Right atrium auricular region (tissue), 2 donors: ENCODE measurements at regions not wholly inside any gene's neighbourhood (a gene's known extent, or its start where the extent isn't known, plus 50 kb on each side); places are given as distances from the start of the nearest gene placed in this dataset.

ENCODE experiments used
- DNase-seq: peaks from one replicate; pipeline ENCODE4 v3.0.0-alpha.2; 2019; ENCODE audit warnings: low spot score
- H3K27ac ChIP-seq, 2 donors: fragments of 200-600 bp; sonication (generic); 1 replicate in 1 of 2; 2 replicates in 1 of 2; pipeline ENCODE4 v1.5.1; 2016 to 2019
- H3K27me3 ChIP-seq, 2 donors: fragments of 200-600 bp; sonication (generic); one replicate each; pipeline versions ENCODE4 v1.5.1 to v1.6.0; 2017 to 2019
- H3K36me3 ChIP-seq: fragments of 200-600 bp; sonication (generic); one replicate; pipeline ENCODE4 v1.5.1; 2016
- H3K4me1 ChIP-seq, 2 donors: fragments of 200-600 bp; sonication (generic); one replicate each; pipeline versions ENCODE4 v1.5.1 to v1.6.0; 2017 to 2019
- H3K4me3 ChIP-seq, 2 donors: fragments of 200-600 bp; sonication (generic); 1 replicate in 1 of 2; 2 replicates in 1 of 2; pipeline ENCODE4 v1.5.1; 2017 to 2019; ENCODE audit warnings: mild to moderate bottlenecking in 1 of 2, moderate library complexity in 1 of 2
- H3K9me3 ChIP-seq, 2 donors: fragments of 200-600 bp; sonication (generic); one replicate each; pipeline ENCODE4 v1.5.1; 2019
- CTCF ChIP-seq, 2 donors: fragments of 200-600 bp; sonication (generic); IDR thresholded peaks; one replicate each; pipeline ENCODE4 v1.5.1; 2019; ENCODE audit warnings: antibody characterized with exemption in 2 of 2

- H3K27me3 ChIP-seq = no peaks in the 10 kb centered on the region
- TF ChIP-seq CTCF (IDR thresholded peaks at IDR 0.05) = no peak
- no peaks in the 10 kb centered on the region for H3K4me1 ChIP-seq
- H3K4me3 ChIP-seq = no peak overlapping the region
- no peak overlapping the region for H3K27ac ChIP-seq
- no peak for DNase-seq
- H3K9me3 ChIP-seq = peaks cover 0 to 18% of the 10 kb centered on the region in 2 donors
- H3K36me3 ChIP-seq = no peaks in the 10 kb centered on the region
Observed at GRCh38 chr3:87615506-87615905, 339.1 kb upstream of the POU1F1 start.

- H3K4me3 ChIP-seq = no peak overlapping the region
- TF ChIP-seq CTCF (IDR thresholded peaks at IDR 0.05) = no peak
- no peak for DNase-seq
Observed at GRCh38 chr3:87614998-87615397, 338.6 kb upstream of the POU1F1 start.

GRCh38 chr3:87607234-87607633 lies 330.9 kb upstream of the POU1F1 start:
- no peak overlapping the region for H3K27ac ChIP-seq
- no peak for DNase-seq
- peaks cover 0 to 17% of the 10 kb centered on the region in 2 donors for H3K9me3 ChIP-seq
- H3K4me3 ChIP-seq = no peak overlapping the region
- no peak for TF ChIP-seq CTCF (IDR thresholded peaks at IDR 0.05)
- no peaks in the 10 kb centered on the region for H3K4me1 ChIP-seq
- no peaks in the 10 kb centered on the region for H3K36me3 ChIP-seq
- H3K27me3 ChIP-seq = no peaks in the 10 kb centered on the region

More at GRCh38 chr3:87614998-87615397, 338.6 kb upstream of the POU1F1 start:
- H3K9me3 ChIP-seq = peaks cover 0 to 18% of the 10 kb centered on the region in 2 donors
- no peaks in the 10 kb centered on the region for H3K36me3 ChIP-seq
- H3K27ac ChIP-seq = no peak overlapping the region
- no peaks in the 10 kb centered on the region for H3K27me3 ChIP-seq
- no peaks in the 10 kb centered on the region for H3K4me1 ChIP-seq

- Histone ChIP-seq H3K27ac (no peak overlapping the region), H3K36me3 (no peaks in the 10 kb centered on the region), H3K4me1 (no peaks in the 10 kb centered on the region), H3K9me3 (no peaks in the 10 kb centered on the region), H3K27me3 (no peaks in the 10 kb centered on the region), H3K4me3 (no peak overlapping the region)
- DNase-seq = no peak
- no peak for TF ChIP-seq CTCF (IDR thresholded peaks at IDR 0.05)
Observed at GRCh38 chr3:87595798-87596197, 319.4 kb upstream of the POU1F1 start.

- no peaks in the 10 kb centered on the region for H3K9me3 ChIP-seq
- no peak for TF ChIP-seq CTCF (IDR thresholded peaks at IDR 0.05)
- H3K36me3 ChIP-seq = no peaks in the 10 kb centered on the region
- H3K4me3 ChIP-seq = no peak overlapping the region
- H3K27me3 ChIP-seq = no peaks in the 10 kb centered on the region
- no peaks in the 10 kb centered on the region for H3K4me1 ChIP-seq
- no peak for DNase-seq
- no peak overlapping the region for H3K27ac ChIP-seq
Observed at GRCh38 chr3:87581240-87581639, 304.9 kb upstream of the POU1F1 start.

GRCh38 chr3:87576752-87577151 lies 300.4 kb upstream of the POU1F1 start:
- no peak overlapping the region for H3K4me3 ChIP-seq
- H3K9me3 ChIP-seq = no peaks in the 10 kb centered on the region
- H3K27ac ChIP-seq = no peak overlapping the region
- H3K27me3 ChIP-seq = no peaks in the 10 kb centered on the region
- DNase-seq = no peak
- no peaks in the 10 kb centered on the region for H3K36me3 ChIP-seq
- TF ChIP-seq CTCF (IDR thresholded peaks at IDR 0.05) = no peak
- H3K4me1 ChIP-seq = no peaks in the 10 kb centered on the region
